GM13976 (cell line): ENCODE measurements at regions not wholly inside any gene's neighbourhood (a gene's known extent, or its start where the extent isn't known, plus 50 kb on each side); places are given as distances from the start of the nearest gene placed in this dataset.

Source experiments
- DNase-seq: peaks from one replicate; pipeline ENCODE4 v3.0.0; 2012; ENCODE audit warnings: low spot score
- CTCF ChIP-seq: IDR thresholded peaks from 2 replicates; pipeline ENCODE4 v1.5.1; 2012; ENCODE audit warnings: borderline replicate concordance, mild to moderate bottlenecking; ENCODE audit not compliant: insufficient read depth; ENCODE audit errors: extremely low read depth, missing control alignments, control extremely low read depth
- in situ Hi-C: fragments of 300-500 bp; cut with MboI; formaldehyde crosslinking; loops from one replicate; pipeline ENCODE4 v1.12.0; 2022; ENCODE audit warnings: low sequenced_read_pairs, mixed read lengths, inconsistent platforms; ENCODE audit not compliant: unreplicated experiment

DNA sequence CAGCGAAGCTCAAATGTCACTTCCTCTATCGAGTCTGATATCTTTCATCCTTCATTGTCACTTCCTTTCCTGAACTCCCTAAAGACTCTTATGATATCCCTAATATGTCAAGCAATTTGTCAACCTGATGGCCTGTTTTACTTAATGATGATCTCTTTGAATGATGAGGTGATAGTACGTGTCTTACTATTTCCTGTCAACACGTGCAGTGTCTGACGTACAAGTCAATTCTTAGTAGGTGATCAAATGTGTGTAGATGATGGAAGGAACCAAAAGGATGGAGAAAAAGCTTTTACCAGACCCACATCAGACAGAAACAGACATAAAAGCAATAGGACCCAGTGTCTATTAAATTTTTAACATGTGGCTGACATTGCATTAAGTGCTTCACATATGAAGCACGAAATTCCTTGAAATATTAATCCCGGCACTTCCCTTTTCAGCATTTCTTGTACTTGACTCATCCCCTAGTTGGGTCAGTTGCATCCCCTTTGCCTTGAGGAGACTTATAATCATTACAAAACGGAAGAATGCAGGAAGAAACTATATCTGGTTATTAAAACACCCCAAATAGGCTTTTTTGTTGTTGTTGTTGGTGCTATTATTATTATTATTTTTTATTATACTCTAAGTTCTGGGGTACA is 108.6 kb upstream of the NYAP2 start:
- no peak for TF ChIP-seq CTCF
- no peak for DNase-seq
- in situ Hi-C loops = loop anchor here (25.0 kb wide), 1 partner anchor 371 kb away; no protein-coding TSS in a partner anchor

- no peak for DNase-seq
- in situ Hi-C loops = loop anchor here (25.0 kb wide), 1 partner anchor 373 kb away; no protein-coding TSS in a partner anchor
- no peak for TF ChIP-seq CTCF
Measured at GRCh38 chr2:225289659-225290058, 109.9 kb upstream of the NYAP2 start.

- no peak for TF ChIP-seq CTCF
- in situ Hi-C loops = loop anchor here (25.0 kb wide), 1 partner anchor 373 kb away; no protein-coding TSS in a partner anchor
- no peak for DNase-seq
Measured at GRCh38 chr2:225288986-225289385, 110.5 kb upstream of the NYAP2 start.

- peak; percentile 22 for DNase-seq
- in situ Hi-C loops = loop anchor here (25.0 kb wide), 1 partner anchor 379 kb away; no protein-coding TSS in a partner anchor
- peak; percentile 77 for TF ChIP-seq CTCF
Measured at GRCh38 chr2:225282858-225283710, 116.4 kb upstream of the NYAP2 start.

DNA sequence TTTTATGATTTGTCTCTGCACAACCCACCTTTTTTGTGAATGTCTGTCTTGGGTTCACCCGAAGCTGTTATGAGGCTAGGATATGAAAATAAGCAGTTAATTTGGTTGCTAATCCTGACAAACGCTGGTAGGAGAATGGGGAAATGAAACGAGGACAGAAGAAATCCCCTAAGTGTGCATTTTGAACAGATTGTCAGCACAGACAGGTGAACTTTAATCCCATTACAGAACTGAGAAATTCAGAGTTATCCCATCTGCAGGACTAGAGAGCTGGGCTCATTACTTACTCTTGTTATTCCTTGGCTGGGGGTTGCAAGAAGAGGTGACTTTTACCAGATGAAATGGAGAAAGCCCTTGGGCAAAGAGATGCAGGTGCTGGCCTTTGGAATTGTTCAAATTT is 123.3 kb upstream of the NYAP2 start:
- no peak for TF ChIP-seq CTCF
- peak; percentile 12 for DNase-seq
- in situ Hi-C loops = loop anchor here (25.0 kb wide), 1 partner anchor 386 kb away; no protein-coding TSS in a partner anchor

DNA sequence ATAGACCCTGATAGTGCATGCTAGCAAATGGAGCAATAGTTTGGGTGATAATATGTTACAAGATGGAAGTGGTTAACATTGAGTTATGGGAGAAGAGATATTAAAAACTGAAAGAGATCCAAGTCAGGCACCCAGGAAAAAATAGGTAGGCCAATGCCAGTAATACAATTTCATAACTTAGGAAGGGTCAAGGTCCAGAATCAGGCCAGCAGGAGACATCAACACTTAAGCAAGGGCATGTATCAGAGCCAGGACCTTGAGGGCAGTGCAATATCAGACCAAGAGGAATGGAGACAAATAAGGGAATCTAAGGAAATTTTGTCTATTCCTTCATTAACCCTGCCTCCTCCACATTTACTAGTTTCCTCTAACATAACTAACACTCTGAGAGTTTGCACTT is 124.1 kb upstream of the NYAP2 start:
- no peak for DNase-seq
- TF ChIP-seq CTCF = no peak
- in situ Hi-C loops = loop anchor here (25.0 kb wide), 1 partner anchor 387 kb away; no protein-coding TSS in a partner anchor
